T-helper 2 cell treated with Interferon-gamma antibody and Interleukin-4, amounts not matched to agents 100 ng/mL and 5 ng/mL, for 36 hours (primary cell): ENCODE measurements at regions not wholly inside any gene's neighbourhood (a gene's known extent, or its start where the extent isn't known, plus 50 kb on each side); places are given as distances from the start of the nearest gene placed in this dataset.
"Not testable (repeated sequence)": the region's sequence is repeated elsewhere in the genome, so short reads cannot be mapped to it uniquely, and the experiment has no call there.

Experiments used
- intact Hi-C: fragments of 100-400 bp; cut with micrococcal nuclease; formaldehyde crosslinking; loops from one replicate; pipeline ENCODE4 v1.15.1; 2023

- intact Hi-C loops, result no loop called here
Observed at GRCh38 chr12:61553091-61553490, 707.1 kb upstream of the USP15 start.

- intact Hi-C loops, result no loop called here
Observed at GRCh38 chr12:61554268-61555008, 705.8 kb upstream of the USP15 start.

GRCh38 chr12:61563665-61564450 lies 696.3 kb upstream of the USP15 start:
- intact Hi-C loops, result no loop called here

GRCh38 chr12:61564466-61564865 lies 695.7 kb upstream of the USP15 start:
- intact Hi-C loops, result no loop called here

- intact Hi-C loops, result no loop called here
Observed at GRCh38 chr12:61566183-61566582, 694.0 kb upstream of the USP15 start.

GRCh38 chr12:61574339-61574738 lies 685.9 kb upstream of the USP15 start:
- intact Hi-C loops, result no loop called here

- intact Hi-C loops, result no loop called here
Observed at GRCh38 chr12:61584943-61585342, 675.3 kb upstream of the USP15 start.

GRCh38 chr12:61590864-61591263 lies 669.3 kb upstream of the USP15 start:
- intact Hi-C loops, result not testable (repeated sequence)

GRCh38 chr12:61610143-61610542 lies 650.1 kb upstream of the USP15 start:
- intact Hi-C loops, result no loop called here

- intact Hi-C loops, result no loop called here
Observed at GRCh38 chr12:61629702-61630101, 630.5 kb upstream of the USP15 start.

- intact Hi-C loops, result no loop called here
Observed at GRCh38 chr12:61646639-61647038, 613.6 kb upstream of the USP15 start.

- intact Hi-C loops, result no loop called here
Observed at GRCh38 chr12:61647566-61647965, 612.6 kb upstream of the USP15 start.

- intact Hi-C loops, result loop anchor here (10.0 kb wide), 1 partner anchor 343 kb away; no protein-coding TSS in a partner anchor
Observed at GRCh38 chr12:61652265-61652664, 607.9 kb upstream of the USP15 start.

- intact Hi-C loops, result loop anchor here (10.0 kb wide), 1 partner anchor 340 kb away; no protein-coding TSS in a partner anchor
Observed at GRCh38 chr12:61654698-61655097, 605.5 kb upstream of the USP15 start.

- intact Hi-C loops, result loop anchor here (10.0 kb wide), 1 partner anchor 340 kb away; no protein-coding TSS in a partner anchor
Observed at GRCh38 chr12:61655241-61655640, 605.0 kb upstream of the USP15 start.

- intact Hi-C loops, result no loop called here
Observed at GRCh38 chr12:61667676-61668075, 592.5 kb upstream of the USP15 start.

GRCh38 chr12:61676520-61676919 lies 583.7 kb upstream of the USP15 start:
- intact Hi-C loops, result no loop called here

- intact Hi-C loops, result no loop called here
Observed at GRCh38 chr12:61687407-61687806, 572.8 kb upstream of the USP15 start.

- intact Hi-C loops, result no loop called here
Observed at GRCh38 chr12:61694214-61694613, 566.0 kb upstream of the USP15 start.

- intact Hi-C loops, result no loop called here
Observed at GRCh38 chr12:61701471-61701870, 558.7 kb upstream of the USP15 start.

GRCh38 chr12:61706783-61707182 lies 553.4 kb upstream of the USP15 start:
- intact Hi-C loops, result no loop called here

- intact Hi-C loops, result no loop called here
Observed at GRCh38 chr12:61713121-61713520, 547.1 kb upstream of the USP15 start.

GRCh38 chr12:61717986-61718385 lies 542.2 kb upstream of the USP15 start:
- intact Hi-C loops, result no loop called here
